ENCODE measurements at regions not wholly inside any gene's neighbourhood (a gene's known extent, or its start where the extent isn't known, plus 50 kb on each side); places are given as distances from the start of the nearest gene placed in this dataset.

- H3K4me3 ChIP-seq: no peak overlapping the region
- intact Hi-C loops (cut with micrococcal nuclease): no loop called here
- no peaks in the 10 kb centered on the region for H3K36me3 ChIP-seq (ENCODE audit: control insufficient read depth, insufficient read depth, low read length)
- in situ Hi-C loops (cut with MboI): no loop called here
- H3K9me3 ChIP-seq (replicated peaks; ENCODE audit: control insufficient read depth, insufficient read depth, low read depth, low read length): no peaks in the 10 kb centered on the region
- BruUV-seq (replicated peaks): no TSS peak
- H3K9me1 ChIP-seq (ENCODE audit: control insufficient read depth, insufficient read depth, low read length): no peaks in the 10 kb centered on the region
- POLR2A ChIA-PET: interaction anchor here (0.6 kb wide), 1 partner anchor 290 kb away, joined by 3 read pairs; no protein-coding TSS in a partner anchor
- 0% methylated on average over 1 of the region's 1 CpG for WGBS (ENCODE audit: insufficient coverage, low coverage, missing lambda C conversion rate)
- TF ChIP-seq PRDM10 (IDR thresholded peaks at IDR 0.05; ENCODE audit: partially characterized antibody): no peak
- no peak for TF ChIP-seq SIX5 (IDR thresholded peaks at IDR 0.05; ENCODE audit: borderline replicate concordance in 1 of 2, insufficient read depth in 1 of 2, low read depth in 1 of 2, low read length in 2 of 2)
- TF ChIP-seq ZNF830 (CRISPR knock-in tag; IDR thresholded peaks at IDR 0.05): no peak
- TF ChIP-seq MLLT1 (IDR thresholded peaks at IDR 0.05): no peak
- TF ChIP-seq CBX5 (IDR thresholded peaks at IDR 0.05; ENCODE audit: borderline replicate concordance, low read depth): no peak
- TF ChIP-seq RBM17 (IDR thresholded peaks at IDR 0.05; ENCODE audit: borderline replicate concordance, low read depth, low read length): no peak
- no peak overlapping the region for H2AFZ ChIP-seq (ENCODE audit: low read depth, low read length)
- no peak overlapping the region for H3K4me2 ChIP-seq (ENCODE audit: insufficient read depth, low read length)
- no peaks in the 10 kb centered on the region for H3K4me1 ChIP-seq (replicated peaks in 1 of 2; ENCODE audit: control insufficient read depth in 2 of 2, insufficient read depth in 2 of 2, low read length in 2 of 2)
- FAIRE-seq (no peak), DNase-seq (ENCODE audit: extremely low read depth in 1 of 4, low spot score in 3 of 4) (no peak), ATAC-seq (no peak)
- no peaks in the 10 kb centered on the region for H3K79me2 ChIP-seq (ENCODE audit: control insufficient read depth, insufficient read depth, low read length)
- H3K27me3 ChIP-seq (ENCODE audit: control insufficient read depth in 2 of 2, insufficient read depth in 2 of 2, low read length in 2 of 2): peaks cover 3 to 4% of the 10 kb centered on the region in 2 experiments; a peak in 2 of 5 replicates
- CTCF ChIA-PET (ENCODE audit: low intra/inter-chr PET ratio): no interaction called here
- H3K27ac ChIP-seq (ENCODE audit: extremely low read depth, low read depth, low read length): no peak overlapping the region
- no peak overlapping the region for H3K9ac ChIP-seq (ENCODE audit: insufficient read depth in 1 of 2, low read depth in 2 of 2, low read length in 2 of 2)
- no peaks in the 10 kb centered on the region for H4K20me1 ChIP-seq (replicated peaks; ENCODE audit: control insufficient read depth, insufficient read depth, low read length)
Observed at GRCh38 chr2:8096484-8096883, 585.4 kb upstream of the ID2 start.

Measured in K562 (cell line).